ENCODE measurements at regions not wholly inside any gene's neighbourhood (a gene's known extent, or its start where the extent isn't known, plus 50 kb on each side); places are given as distances from the start of the nearest gene placed in this dataset.
A peak's percentile ranks its signal among the peaks of the same experiment; 100 is the strongest.

- no peaks in the 10 kb centered on the region for H3K36me3 Mint-ChIP-seq
- no peak overlapping the region for H3K27ac Mint-ChIP-seq
- peaks cover 0 to 4% of the 10 kb centered on the region in 2 donors for H3K9me3 Mint-ChIP-seq
- DNase-seq (ENCODE audit: low spot score in 2 of 2) (no peak), ATAC-seq (no peak)
Observed at GRCh38 chr1:115893545-115893944, 52.6 kb upstream of the NHLH2 start.

- Mint-ChIP-seq H3K9me3 (no peaks in the 10 kb centered on the region), H3K27ac (no peak overlapping the region), H3K36me3 (no peaks in the 10 kb centered on the region)
- ATAC-seq, result no peak
- no peak for DNase-seq (ENCODE audit: low spot score in 2 of 2)
Observed at GRCh38 chr1:115898020-115898419, 57.1 kb upstream of the NHLH2 start.

GRCh38 chr1:115900856-115901255 lies 59.9 kb upstream of the NHLH2 start:
- no peak for DNase-seq (ENCODE audit: low spot score in 2 of 2)
- Mint-ChIP-seq H3K36me3 (no peaks in the 10 kb centered on the region), H3K9me3 (no peaks in the 10 kb centered on the region)

GRCh38 chr1:115906627-115907026 lies 65.7 kb upstream of the NHLH2 start:
- Mint-ChIP-seq H3K36me3 (no peaks in the 10 kb centered on the region), H3K27ac (no peak overlapping the region)
- ATAC-seq, result no peak

More at GRCh38 chr1:115900856-115901255, 59.9 kb upstream of the NHLH2 start:
- no peak for ATAC-seq
- no peak overlapping the region for H3K27ac Mint-ChIP-seq

GRCh38 chr1:115907092-115907491 lies 66.2 kb upstream of the NHLH2 start:
- DNase-seq (ENCODE audit: low spot score in 2 of 2), result no peak
- Mint-ChIP-seq H3K27ac (no peak overlapping the region), H3K36me3 (no peaks in the 10 kb centered on the region), H3K9me3 (no peaks in the 10 kb centered on the region)
- ATAC-seq, result no peak

More at GRCh38 chr1:115906627-115907026, 65.7 kb upstream of the NHLH2 start:
- no peaks in the 10 kb centered on the region for H3K9me3 Mint-ChIP-seq
- DNase-seq (ENCODE audit: low spot score in 2 of 2), result no peak

GRCh38 chr1:115908565-115909274 lies 67.6 kb upstream of the SLC22A15 start:
- no peaks in the 10 kb centered on the region for H3K36me3 Mint-ChIP-seq
- ATAC-seq (no peak), DNase-seq (ENCODE audit: low spot score in 2 of 2) (no peak)
- H3K27ac Mint-ChIP-seq, result no peak overlapping the region
- H3K9me3 Mint-ChIP-seq, result no peaks in the 10 kb centered on the region

GRCh38 chr1:115910231-115910630 lies 66.1 kb upstream of the SLC22A15 start:
- ATAC-seq, result no peak
- no peaks in the 10 kb centered on the region for H3K36me3 Mint-ChIP-seq
- peak overlapping the region in 1 of 2 donors; percentile 33 for H3K27ac Mint-ChIP-seq

GRCh38 chr1:115911294-115911693 lies 65.0 kb upstream of the SLC22A15 start:
- Mint-ChIP-seq H3K36me3 (no peaks in the 10 kb centered on the region), H3K9me3 (no peaks in the 10 kb centered on the region), H3K27ac (no peak overlapping the region)
- ATAC-seq, result no peak
- no peak for DNase-seq (ENCODE audit: low spot score in 2 of 2)

More at GRCh38 chr1:115910231-115910630, 66.1 kb upstream of the SLC22A15 start:
- no peak for DNase-seq (ENCODE audit: low spot score in 2 of 2)
- no peaks in the 10 kb centered on the region for H3K9me3 Mint-ChIP-seq

GRCh38 chr1:115912116-115912515 lies 64.2 kb upstream of the SLC22A15 start:
- Mint-ChIP-seq H3K27ac (no peak overlapping the region), H3K36me3 (no peaks in the 10 kb centered on the region), H3K9me3 (no peaks in the 10 kb centered on the region)
- ATAC-seq, result no peak
- no peak for DNase-seq (ENCODE audit: low spot score in 2 of 2)

- ATAC-seq (no peak), DNase-seq (ENCODE audit: low spot score in 2 of 2) (no peak)
- H3K36me3 Mint-ChIP-seq, result no peaks in the 10 kb centered on the region
- no peaks in the 10 kb centered on the region for H3K9me3 Mint-ChIP-seq
- H3K27ac Mint-ChIP-seq, result no peak overlapping the region
Observed at GRCh38 chr1:115922801-115923200, 53.5 kb upstream of the SLC22A15 start.

GRCh38 chr1:115924770-115925169 lies 51.5 kb upstream of the SLC22A15 start:
- Mint-ChIP-seq H3K27ac (no peak overlapping the region), H3K9me3 (no peaks in the 10 kb centered on the region), H3K36me3 (no peaks in the 10 kb centered on the region)
- ATAC-seq (no peak), DNase-seq (ENCODE audit: low spot score in 2 of 2) (no peak)

- Mint-ChIP-seq H3K36me3 (no peaks in the 10 kb centered on the region), H3K9me3 (no peaks in the 10 kb centered on the region), H3K27ac (no peak overlapping the region)
- no peak for ATAC-seq
- DNase-seq (ENCODE audit: low spot score in 2 of 2), result no peak
Observed at GRCh38 chr1:115925467-115925866, 50.8 kb upstream of the SLC22A15 start.

Data from activated naive CD4-positive, alpha-beta T cell treated with anti-CD3 and anti-CD28 coated beads, Interleukin-2, amount 50 U/mL, for 72 hours (primary cell).